ENCODE measurements at regions not wholly inside any gene's neighbourhood (a gene's known extent, or its start where the extent isn't known, plus 50 kb on each side); places are given as distances from the start of the nearest gene placed in this dataset.

- TF ChIP-seq CTCF (IDR thresholded peaks at IDR 0.05): no peak
- no peak for TF ChIP-seq POLR2A (IDR thresholded peaks at IDR 0.05)
Observed at GRCh38 chr5:89133129-89133528, 250.1 kb upstream of the MEF2C start.
